ENCODE measurements at regions not wholly inside any gene's neighbourhood (a gene's known extent, or its start where the extent isn't known, plus 50 kb on each side); places are given as distances from the start of the nearest gene placed in this dataset.

GRCh38 chr16:48892893-48893292 is 282.9 kb upstream of the N4BP1 start:
- ATAC-seq = no peak
- peaks cover 0 to 4% of the 10 kb centered on the region in 2 donors for H3K9me3 Mint-ChIP-seq
- H3K27ac Mint-ChIP-seq = no peak overlapping the region
- H3K36me3 Mint-ChIP-seq = no peaks in the 10 kb centered on the region
- DNase-seq (ENCODE audit: low spot score in 2 of 2) = no peak

GRCh38 chr16:48887646-48888210 is 277.7 kb upstream of the N4BP1 start:
- Mint-ChIP-seq H3K9me3 (no peaks in the 10 kb centered on the region), H3K27ac (no peak overlapping the region), H3K36me3 (no peaks in the 10 kb centered on the region)
- ATAC-seq (no peak), DNase-seq (ENCODE audit: low spot score in 2 of 2) (no peak)

- Mint-ChIP-seq H3K9me3 (no peaks in the 10 kb centered on the region), H3K36me3 (no peaks in the 10 kb centered on the region), H3K27ac (no peak overlapping the region)
- ATAC-seq (no peak), DNase-seq (ENCODE audit: low spot score in 2 of 2) (no peak)
These were observed 275.5 kb upstream of the N4BP1 start for GRCh38 chr16:48885471-48885870.

- no peak overlapping the region for H3K27ac Mint-ChIP-seq
- ATAC-seq (no peak), DNase-seq (ENCODE audit: low spot score in 2 of 2) (no peak)
- no peaks in the 10 kb centered on the region for H3K9me3 Mint-ChIP-seq
- no peaks in the 10 kb centered on the region for H3K36me3 Mint-ChIP-seq
These were observed 271.3 kb upstream of the N4BP1 start for GRCh38 chr16:48881272-48881671.

- H3K9me3 Mint-ChIP-seq = no peaks in the 10 kb centered on the region
- ATAC-seq = no peak
- no peaks in the 10 kb centered on the region for H3K36me3 Mint-ChIP-seq
- no peak overlapping the region for H3K27ac Mint-ChIP-seq
- DNase-seq (ENCODE audit: low spot score in 2 of 2) = no peak
These were observed 269.5 kb upstream of the N4BP1 start for GRCh38 chr16:48879223-48880122.

GRCh38 chr16:48877946-48878345 is 268.0 kb upstream of the N4BP1 start:
- no peak for ATAC-seq
- peaks cover 0 to 3% of the 10 kb centered on the region in 2 donors for H3K9me3 Mint-ChIP-seq
- H3K36me3 Mint-ChIP-seq = no peaks in the 10 kb centered on the region
- DNase-seq (ENCODE audit: low spot score in 2 of 2) = no peak
- H3K27ac Mint-ChIP-seq = no peak overlapping the region

- DNase-seq (ENCODE audit: low spot score in 2 of 2) (no peak), ATAC-seq (no peak)
- H3K36me3 Mint-ChIP-seq = no peaks in the 10 kb centered on the region
- H3K9me3 Mint-ChIP-seq = peaks cover 6 to 20% of the 10 kb centered on the region in 2 donors
- no peak overlapping the region for H3K27ac Mint-ChIP-seq
These were observed 260.2 kb upstream of the N4BP1 start for GRCh38 chr16:48870141-48870540.

- H3K27ac Mint-ChIP-seq = no peak overlapping the region
- peaks cover 0 to 5% of the 10 kb centered on the region in 2 donors for H3K36me3 Mint-ChIP-seq
- ATAC-seq (no peak), DNase-seq (ENCODE audit: low spot score in 2 of 2) (no peak)
- H3K9me3 Mint-ChIP-seq = peaks cover 20 to 25% of the 10 kb centered on the region in 2 donors
These were observed 255.5 kb upstream of the N4BP1 start for GRCh38 chr16:48865520-48865919.

- H3K36me3 Mint-ChIP-seq = peaks cover 0 to 5% of the 10 kb centered on the region in 2 donors
- H3K9me3 Mint-ChIP-seq = peaks cover 18 to 20% of the 10 kb centered on the region in 2 donors
- no peak for ATAC-seq
These were observed 254.1 kb upstream of the N4BP1 start for GRCh38 chr16:48864055-48864454.

GRCh38 chr16:48862087-48862532 is 252.1 kb upstream of the N4BP1 start:
- no peak for ATAC-seq
- Mint-ChIP-seq H3K36me3 (peaks cover 0 to 5% of the 10 kb centered on the region in 2 donors), H3K9me3 (peaks cover 10 to 14% of the 10 kb centered on the region in 2 donors), H3K27ac (no peak overlapping the region)
- no peak for DNase-seq (ENCODE audit: low spot score in 2 of 2)

More at GRCh38 chr16:48864055-48864454, 254.1 kb upstream of the N4BP1 start:
- H3K27ac Mint-ChIP-seq = no peak overlapping the region
- no peak for DNase-seq (ENCODE audit: low spot score in 2 of 2)

GRCh38 chr16:48860341-48860740 is 250.4 kb upstream of the N4BP1 start:
- Mint-ChIP-seq H3K9me3 (peaks cover 10 to 14% of the 10 kb centered on the region in 2 donors), H3K27ac (no peak overlapping the region), H3K36me3 (peaks cover 0 to 5% of the 10 kb centered on the region in 2 donors)
- no peak for ATAC-seq
- DNase-seq (ENCODE audit: low spot score in 2 of 2) = no peak

- H3K27ac Mint-ChIP-seq = no peak overlapping the region
- H3K9me3 Mint-ChIP-seq = no peaks in the 10 kb centered on the region
- H3K36me3 Mint-ChIP-seq = no peaks in the 10 kb centered on the region
- DNase-seq (ENCODE audit: low spot score in 2 of 2) (no peak), ATAC-seq (no peak)
These were observed 243.0 kb upstream of the N4BP1 start for GRCh38 chr16:48852951-48853350.

GRCh38 chr16:48852458-48852857 is 242.5 kb upstream of the N4BP1 start:
- no peaks in the 10 kb centered on the region for H3K9me3 Mint-ChIP-seq
- DNase-seq (ENCODE audit: low spot score in 2 of 2) (no peak), ATAC-seq (no peak)
- no peak overlapping the region for H3K27ac Mint-ChIP-seq
- H3K36me3 Mint-ChIP-seq = no peaks in the 10 kb centered on the region

- ATAC-seq = no peak
- no peaks in the 10 kb centered on the region for H3K9me3 Mint-ChIP-seq
These were observed 240.3 kb upstream of the N4BP1 start for GRCh38 chr16:48850097-48850770.

GRCh38 chr16:48846277-48846676 is 236.3 kb upstream of the N4BP1 start:
- Mint-ChIP-seq H3K36me3 (no peaks in the 10 kb centered on the region), H3K9me3 (peaks cover 0 to 5% of the 10 kb centered on the region in 2 donors), H3K27ac (no peak overlapping the region)
- ATAC-seq (no peak), DNase-seq (ENCODE audit: low spot score in 2 of 2) (no peak)

More at GRCh38 chr16:48850097-48850770, 240.3 kb upstream of the N4BP1 start:
- DNase-seq (ENCODE audit: low spot score in 2 of 2) = no peak
- H3K27ac Mint-ChIP-seq = peak overlapping the region in 1 of 2 donors; percentile 56
- no peaks in the 10 kb centered on the region for H3K36me3 Mint-ChIP-seq

GRCh38 chr16:48845261-48845660 is 235.3 kb upstream of the N4BP1 start:
- peaks cover 0 to 5% of the 10 kb centered on the region in 2 donors for H3K9me3 Mint-ChIP-seq
- ATAC-seq (no peak), DNase-seq (ENCODE audit: low spot score in 2 of 2) (no peak)
- H3K27ac Mint-ChIP-seq = no peak overlapping the region
- H3K36me3 Mint-ChIP-seq = no peaks in the 10 kb centered on the region

GRCh38 chr16:48838349-48838748 is 228.4 kb upstream of the N4BP1 start:
- ATAC-seq = no peak
- no peak overlapping the region for H3K27ac Mint-ChIP-seq
- DNase-seq (ENCODE audit: low spot score in 2 of 2) = no peak
- H3K9me3 Mint-ChIP-seq = peaks cover 0 to 10% of the 10 kb centered on the region in 2 donors
- H3K36me3 Mint-ChIP-seq = no peaks in the 10 kb centered on the region
